Cardiac fibroblast (primary cell): ENCODE measurements at regions not wholly inside any gene's neighbourhood (a gene's known extent, or its start where the extent isn't known, plus 50 kb on each side); places are given as distances from the start of the nearest gene placed in this dataset.
A peak's percentile ranks its signal among the peaks of the same experiment; 100 is the strongest.

Experiments
- DNase-seq, 2 donors: peaks; one replicate each; pipeline versions ENCODE4 v3.0.0 to v3.0.0-alpha.2; 2010; ENCODE audit warnings: low read depth in 2 of 2
- H3K4me3 ChIP-seq, 2 donors: replicated peaks in 1 of 2; 1 replicate in 1 of 2; 2 replicates in 1 of 2; pipeline ENCODE4 v1.5.1; 2011; ENCODE audit warnings: low read depth in 2 of 2, low read length in 2 of 2, mild to moderate bottlenecking in 2 of 2, moderate library complexity in 1 of 2
- CTCF ChIP-seq: IDR thresholded peaks from one replicate; pipeline ENCODE4 v1.5.1; 2011; ENCODE audit warnings: low read depth, mild to moderate bottlenecking, low read length, inconsistent platforms

DNA sequence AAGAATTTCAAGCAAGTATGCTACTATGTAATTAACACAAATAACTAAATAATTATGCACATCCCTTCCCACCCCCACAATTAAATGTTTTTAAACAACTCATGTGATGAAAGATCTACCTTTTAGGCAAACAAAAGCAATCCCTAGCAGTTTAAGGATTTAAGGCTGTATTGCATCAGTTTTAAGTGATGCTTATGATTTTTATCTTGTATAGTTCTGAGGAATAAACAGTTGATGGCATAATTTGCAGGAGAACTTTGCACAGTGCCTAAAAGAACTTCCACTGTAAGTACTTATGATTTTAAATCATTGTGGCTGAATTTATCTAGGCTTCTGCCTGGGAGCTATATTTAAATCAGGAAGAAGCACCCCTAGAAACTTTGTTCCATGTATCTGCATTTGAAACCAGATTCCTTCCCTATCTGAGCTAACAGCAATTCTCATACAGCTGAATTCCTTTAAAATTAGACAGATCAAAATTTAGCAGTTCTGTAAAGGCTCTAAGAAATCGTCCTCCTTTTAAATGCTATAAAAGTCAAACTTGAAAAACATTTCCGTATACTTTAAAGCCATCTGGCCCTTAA, 388.6 kb downstream of the BCAT1 start:
- H3K4me3 ChIP-seq: peak overlapping the region in 1 of 2 donors; percentile 75
- TF ChIP-seq CTCF: no peak
- DNase-seq: peak in 1 of 2 donors; percentile 1

DNA sequence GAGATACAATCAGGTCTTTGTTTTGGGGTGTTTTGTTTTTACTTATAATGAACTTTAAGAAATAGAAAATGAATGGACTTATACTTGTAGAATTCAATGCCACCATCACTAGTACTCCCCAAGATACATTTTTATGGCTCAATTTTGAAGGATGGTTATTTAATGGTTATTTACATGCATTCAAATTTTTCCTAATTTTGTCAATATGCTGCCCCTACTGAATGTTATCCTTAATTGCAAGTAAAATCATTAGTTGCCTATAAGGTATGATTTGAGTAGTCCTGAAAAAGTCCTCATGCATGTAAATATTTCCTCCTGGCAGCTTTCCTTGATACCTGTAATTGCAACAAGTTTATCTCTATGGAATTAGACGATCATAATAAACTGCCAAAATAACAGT, 391.2 kb downstream of the BCAT1 start:
- TF ChIP-seq CTCF: no peak
- no peak overlapping the region for H3K4me3 ChIP-seq
- no peak for DNase-seq

DNA sequence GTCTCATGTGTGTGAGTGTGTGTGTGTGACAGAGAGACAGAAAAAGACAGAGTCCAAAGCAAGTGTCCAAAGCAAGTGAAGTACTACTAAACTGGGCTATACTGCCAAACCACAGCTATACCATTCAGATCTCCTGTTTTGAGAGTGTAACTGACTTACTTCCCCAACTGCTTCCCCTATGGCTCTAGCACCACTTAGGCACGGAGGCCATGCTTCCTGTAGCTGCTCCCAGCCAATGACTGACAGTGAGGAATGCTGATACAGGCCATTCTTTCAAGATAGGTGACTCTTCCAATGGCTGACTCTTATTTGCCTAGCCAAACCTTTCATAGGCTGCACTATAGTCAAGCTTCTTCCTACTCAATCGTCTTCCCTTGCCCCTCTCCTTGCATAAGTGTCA, 393.2 kb downstream of the BCAT1 start:
- DNase-seq: no peak
- H3K4me3 ChIP-seq: no peak overlapping the region
- no peak for TF ChIP-seq CTCF

- DNase-seq: no peak
- no peak for TF ChIP-seq CTCF
- H3K4me3 ChIP-seq: no peak overlapping the region
These were observed 394.1 kb downstream of the BCAT1 start for GRCh38 chr12:24554612-24555295.

- no peak for TF ChIP-seq CTCF
- no peak overlapping the region for H3K4me3 ChIP-seq
- no peak for DNase-seq
These were observed 395.6 kb downstream of the BCAT1 start for GRCh38 chr12:24553259-24553658.

GRCh38 chr12:24551163-24551786, 397.6 kb downstream of the BCAT1 start:
- no peak for DNase-seq
- H3K4me3 ChIP-seq: peak overlapping the region in 1 of 2 donors; percentile 21
- TF ChIP-seq CTCF: no peak
